NCI-H82 treated with DMSO at 0.1 percent for 48 hours (cell line): ENCODE measurements at regions not wholly inside any gene's neighbourhood (a gene's known extent, or its start where the extent isn't known, plus 50 kb on each side); places are given as distances from the start of the nearest gene placed in this dataset.

ENCODE experiments used
- DNase-seq: peaks from one replicate; lab custom pipeline; 2025; ENCODE audit not compliant: unreplicated experiment; lab: John Stamatoyannopoulos, UW

- no peak for DNase-seq
Measured at GRCh38 chr15:45941367-45941766, 306.5 kb downstream of the SQOR start.

DNA sequence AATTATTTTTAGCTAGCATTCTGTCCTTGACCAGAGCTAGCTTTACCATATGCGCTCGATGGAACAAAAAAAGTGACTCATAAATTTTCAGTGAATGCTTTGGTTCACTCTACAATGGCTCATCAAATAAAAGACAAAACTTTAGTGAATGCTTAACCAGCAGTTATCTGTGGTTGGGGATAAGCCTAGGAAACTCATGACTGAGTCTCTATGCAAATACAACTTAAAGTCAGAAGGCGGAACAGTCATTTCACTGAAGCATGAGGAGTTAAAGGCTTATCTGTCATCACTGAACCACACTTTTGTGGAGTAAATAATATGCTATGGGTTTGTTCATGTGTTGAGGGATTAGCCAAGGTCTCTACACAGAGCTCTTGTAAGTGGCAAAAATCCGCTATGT, 308.4 kb downstream of the SQOR start:
- DNase-seq: no peak

DNA sequence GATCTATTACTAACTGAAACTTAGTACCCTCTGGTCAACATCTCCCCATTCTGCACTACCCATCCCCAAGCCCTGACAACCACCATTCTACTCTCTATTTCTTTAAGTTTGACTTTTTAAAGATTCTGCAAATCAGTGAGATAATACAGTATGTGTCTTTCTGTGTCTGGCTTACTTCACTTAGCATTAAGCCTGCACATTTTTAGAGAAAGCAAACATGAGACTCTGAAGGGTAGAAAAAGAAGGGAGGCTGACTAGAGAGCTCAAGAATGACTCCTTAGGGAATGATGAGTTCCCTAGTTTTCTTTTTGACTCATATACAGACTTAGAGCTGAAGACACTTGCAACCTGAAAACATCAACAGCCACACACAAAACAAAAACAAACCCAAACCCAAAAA, 311.3 kb downstream of the SQOR start:
- no peak for DNase-seq

DNA sequence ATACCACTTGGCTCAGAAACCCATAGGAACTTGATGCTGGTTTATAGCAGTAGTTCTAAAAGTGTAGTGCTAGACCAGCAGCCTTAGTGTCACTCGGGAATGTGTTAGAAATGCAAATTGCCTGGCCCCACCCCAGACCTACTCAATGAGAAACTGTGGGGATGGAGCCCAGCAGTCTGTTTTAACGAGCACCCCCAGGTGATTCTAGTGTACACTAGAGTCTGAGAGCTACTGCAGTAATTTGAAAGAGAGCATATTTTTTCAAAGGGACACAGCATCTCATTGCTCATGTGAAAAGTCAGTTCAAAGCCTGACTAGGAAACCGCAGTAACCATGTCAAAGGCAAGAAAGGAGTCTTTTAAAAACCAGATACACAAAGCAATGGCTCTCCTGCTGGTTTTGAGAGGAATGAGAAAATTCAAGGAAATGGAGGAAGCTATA, 313.4 kb downstream of the SQOR start:
- DNase-seq: no peak

DNA sequence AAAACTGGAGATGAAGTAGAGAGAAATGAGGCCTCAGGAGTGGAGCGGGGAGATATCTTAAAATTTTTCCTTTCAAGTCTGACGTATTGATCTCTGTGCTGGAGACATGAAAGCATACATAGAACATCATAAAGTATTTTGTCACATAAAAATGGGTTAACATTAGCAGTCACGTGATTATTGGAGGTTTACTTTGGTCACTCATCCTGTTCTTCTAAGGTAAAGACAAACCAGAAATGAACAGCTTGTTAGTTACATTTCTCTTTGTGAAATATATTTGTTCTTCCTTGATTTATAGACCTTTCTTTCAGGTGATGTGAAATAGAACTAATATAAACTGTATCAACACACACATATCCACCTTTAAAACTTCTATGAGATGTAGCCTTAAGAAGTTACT, 324.1 kb downstream of the SQOR start:
- DNase-seq: no peak

GRCh38 chr15:45962733-45963132, 327.9 kb downstream of the SQOR start:
- no peak for DNase-seq

GRCh38 chr15:45970542-45970941, 335.7 kb downstream of the SQOR start:
- DNase-seq: no peak

DNA sequence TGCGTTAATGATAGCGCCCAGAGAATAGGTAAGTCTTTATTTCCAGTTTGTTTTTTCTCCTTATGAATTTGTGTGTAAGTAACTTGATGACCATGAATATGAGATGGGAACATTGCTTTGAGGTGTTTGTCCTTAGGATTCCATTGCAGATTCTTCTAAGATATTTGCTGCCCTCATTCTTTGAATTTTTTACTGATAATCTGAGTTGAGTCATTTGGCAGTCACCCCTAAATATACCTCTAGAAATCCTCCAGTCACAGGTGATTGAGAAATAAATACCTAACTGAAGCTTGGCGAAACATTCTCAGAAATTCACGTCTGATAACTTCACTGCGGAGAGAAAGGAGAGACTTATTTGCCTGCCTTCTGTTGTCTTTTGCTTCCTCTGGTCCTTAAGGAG, 345.5 kb downstream of the SQOR start:
- no peak for DNase-seq

GRCh38 chr15:45981625-45982024, 346.8 kb downstream of the SQOR start:
- no peak for DNase-seq

DNA sequence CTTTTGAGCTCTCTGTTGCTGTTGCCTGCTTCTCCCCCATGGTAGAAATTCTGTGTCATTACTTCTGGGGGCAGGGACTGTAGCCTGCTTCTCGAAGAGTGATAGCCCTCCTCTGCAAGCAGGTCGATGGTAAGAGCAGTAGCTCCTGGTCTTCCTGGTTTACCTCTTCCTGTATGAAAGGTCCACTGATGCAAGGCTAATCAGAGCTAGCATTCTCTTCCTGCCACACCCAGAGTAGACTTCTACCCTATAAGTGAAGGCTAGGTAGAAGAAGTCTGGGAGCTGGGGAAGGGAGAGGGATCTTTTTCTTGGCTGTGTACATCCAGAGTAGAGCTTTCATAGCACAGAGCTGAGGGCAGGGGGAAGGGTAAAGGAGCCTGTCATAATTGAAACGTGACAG, 357.0 kb downstream of the SQOR start:
- DNase-seq: no peak

DNA sequence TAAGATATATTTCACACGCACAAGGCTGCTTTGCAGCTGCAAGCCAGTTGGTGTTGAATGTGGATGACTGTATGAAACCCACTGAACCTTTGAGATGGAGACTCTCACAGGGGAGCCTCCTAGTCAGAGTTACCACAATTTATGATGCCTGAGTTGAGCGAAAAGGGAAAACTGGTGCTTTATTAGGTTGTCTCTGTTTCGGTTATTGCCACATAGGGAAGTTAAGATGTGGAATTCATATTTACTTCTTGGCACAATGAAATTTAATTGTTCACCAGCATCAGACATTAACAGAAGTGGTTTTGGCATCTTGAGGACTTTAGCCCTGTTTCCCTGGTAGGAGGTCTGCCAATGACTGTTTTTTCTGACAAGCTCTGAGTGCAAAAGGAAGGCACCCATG, 358.2 kb downstream of the SQOR start:
- no peak for DNase-seq

GRCh38 chr15:45993508-45993907, 358.7 kb downstream of the SQOR start:
- DNase-seq: no peak

GRCh38 chr15:45995800-45996199, 361.0 kb downstream of the SQOR start:
- DNase-seq: no peak

DNA sequence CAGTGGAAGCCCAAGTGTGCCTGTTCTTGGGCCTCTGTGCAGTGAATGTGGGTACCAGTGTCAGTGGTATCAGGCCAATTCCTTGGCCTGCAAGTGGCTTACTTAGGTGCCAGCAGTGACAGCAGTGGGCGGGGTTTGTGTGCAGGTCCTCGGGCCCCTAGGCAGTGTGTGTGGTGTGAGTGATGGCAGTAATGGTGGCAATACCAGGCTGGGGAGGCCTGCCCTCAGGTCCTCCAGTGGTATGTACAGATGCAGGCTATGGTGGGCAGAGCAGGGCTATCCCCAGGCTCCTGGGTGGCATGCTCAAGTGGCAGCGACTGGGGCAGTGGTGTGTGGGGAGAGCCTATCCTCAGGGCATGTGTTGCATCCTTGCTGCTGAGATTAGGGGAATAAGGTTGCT, 379.7 kb downstream of the SQOR start:
- no peak for DNase-seq

DNA sequence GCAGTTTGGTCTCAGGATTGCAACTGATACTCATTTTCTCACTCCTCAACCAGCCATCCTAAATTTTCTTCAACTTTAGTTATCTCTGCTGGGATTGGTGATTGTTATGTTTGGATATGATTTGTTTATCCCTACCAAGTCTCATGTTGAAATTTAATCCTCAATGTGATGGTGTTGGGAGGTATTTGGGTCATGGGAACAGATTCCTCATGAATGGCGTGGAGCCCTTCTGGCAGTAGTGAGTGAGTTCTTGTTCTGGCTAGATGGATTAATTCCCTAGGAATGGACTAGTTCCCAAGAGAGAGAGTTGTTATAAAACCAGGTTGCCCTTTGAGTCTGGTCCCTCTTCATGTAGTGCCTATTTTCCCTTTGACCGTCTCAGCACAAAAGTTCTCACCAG, 399.9 kb downstream of the SQOR start:
- DNase-seq: no peak

- no peak for DNase-seq
Measured at GRCh38 chr15:46039703-46040102, 404.9 kb downstream of the SQOR start.

DNA sequence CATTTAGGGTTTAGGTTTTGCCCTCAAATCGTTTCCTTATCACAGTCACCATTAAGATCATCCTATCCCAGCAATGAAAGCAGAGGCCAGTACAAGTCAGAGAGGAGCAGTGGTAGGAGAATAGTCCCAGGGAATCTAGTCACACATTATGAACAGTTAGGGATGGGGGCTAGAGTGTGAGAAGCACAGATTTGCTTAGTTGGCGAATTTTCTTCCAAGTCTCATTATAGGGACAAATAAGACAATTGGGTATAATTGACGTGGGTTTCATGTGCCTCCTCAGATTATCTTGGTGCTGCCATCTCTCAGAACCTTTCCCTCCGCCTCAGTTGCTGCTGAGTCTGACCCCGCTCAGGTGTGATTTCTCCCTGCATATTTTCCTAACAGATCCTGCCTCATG, 407.1 kb downstream of the SQOR start:
- no peak for DNase-seq

DNA sequence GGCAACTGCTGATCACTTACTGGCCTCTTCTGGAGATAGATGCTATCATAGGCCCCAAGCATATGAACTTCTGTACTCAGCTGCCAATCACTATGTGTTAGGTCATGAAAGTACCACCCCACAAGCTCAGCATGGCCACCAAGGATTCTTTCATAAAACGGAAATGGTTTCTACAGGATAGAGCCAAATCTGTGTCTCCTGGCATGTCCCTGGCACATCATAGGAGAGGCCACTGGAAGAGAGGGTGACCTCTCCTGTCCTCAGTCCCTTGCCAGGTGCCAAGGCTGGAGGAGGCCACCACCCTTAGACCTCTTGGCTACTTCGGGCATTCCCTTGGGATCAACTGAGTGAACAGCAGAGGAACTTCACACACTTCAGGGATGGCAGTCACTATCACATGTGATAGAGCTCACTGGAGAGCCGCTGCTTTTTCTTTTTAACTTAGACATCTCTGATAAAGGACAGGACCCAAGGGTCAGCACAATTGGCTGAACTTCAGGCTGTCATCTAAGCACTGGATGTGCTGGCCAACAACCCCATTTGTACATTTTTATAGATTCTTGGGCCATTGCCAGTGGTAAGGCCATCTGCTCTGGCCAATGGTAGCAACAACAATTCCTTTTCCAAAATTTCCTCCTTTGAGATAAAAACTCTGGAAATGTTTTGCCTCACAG, 425.2 kb downstream of the SQOR start:
- DNase-seq: no peak

DNA sequence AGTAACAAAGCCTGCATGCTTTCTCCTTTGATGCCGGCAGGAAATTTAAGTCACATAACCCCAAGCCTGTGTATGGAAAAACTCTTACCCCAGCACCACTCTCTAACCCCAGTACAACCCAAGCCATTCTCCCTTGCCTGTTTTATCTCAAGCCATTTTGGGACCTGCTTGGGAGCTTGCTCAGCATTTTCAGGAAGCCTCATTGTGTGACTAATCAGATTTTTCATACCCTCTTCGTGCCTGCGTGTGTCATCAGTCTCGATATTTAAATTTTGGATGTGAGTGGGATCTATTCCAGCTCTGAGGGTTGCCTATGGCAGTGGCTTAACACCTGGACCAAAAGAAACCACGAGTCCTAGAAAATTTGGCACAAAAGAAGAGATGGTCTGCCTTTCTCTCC, 426.2 kb downstream of the SQOR start:
- DNase-seq: no peak

DNA sequence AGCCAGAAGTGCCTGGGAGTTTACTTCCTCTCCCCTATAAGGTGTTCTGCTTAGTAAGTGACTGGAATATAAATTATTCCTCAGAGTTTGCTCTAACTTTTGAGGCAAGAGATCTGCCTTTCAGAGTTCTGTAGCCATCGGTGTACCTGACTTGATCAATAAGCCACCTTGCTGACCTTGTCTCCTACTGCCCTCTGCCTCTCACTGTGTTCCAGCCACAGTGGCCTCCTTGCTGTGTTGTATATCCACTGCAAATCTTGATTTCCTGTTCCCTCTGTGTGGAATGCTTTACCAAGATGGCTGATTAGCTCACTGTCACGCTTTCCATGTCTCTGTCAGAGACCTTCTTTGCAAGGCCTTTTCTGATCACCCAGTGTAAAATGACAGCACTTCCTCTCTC, 442.4 kb downstream of the SQOR start:
- no peak for DNase-seq

DNA sequence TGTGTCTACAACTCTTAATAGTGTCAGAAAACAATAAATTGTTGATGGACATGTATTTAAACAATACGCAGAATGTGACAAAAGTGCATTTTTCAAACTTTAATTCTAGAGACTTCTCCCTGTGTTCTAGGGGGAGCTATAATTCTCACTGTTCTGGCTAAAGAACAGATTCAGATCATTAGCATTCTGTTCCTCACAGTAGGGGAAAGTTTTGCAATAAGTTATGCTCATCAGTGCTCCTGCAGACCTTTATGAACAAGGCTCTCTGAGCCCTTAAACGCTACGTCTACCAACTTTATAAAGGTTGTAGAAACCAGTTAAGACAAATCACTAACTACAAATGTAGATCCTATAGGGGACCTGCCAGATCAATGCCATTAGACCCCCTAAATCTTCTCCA, 444.2 kb downstream of the SQOR start:
- DNase-seq: no peak

DNA sequence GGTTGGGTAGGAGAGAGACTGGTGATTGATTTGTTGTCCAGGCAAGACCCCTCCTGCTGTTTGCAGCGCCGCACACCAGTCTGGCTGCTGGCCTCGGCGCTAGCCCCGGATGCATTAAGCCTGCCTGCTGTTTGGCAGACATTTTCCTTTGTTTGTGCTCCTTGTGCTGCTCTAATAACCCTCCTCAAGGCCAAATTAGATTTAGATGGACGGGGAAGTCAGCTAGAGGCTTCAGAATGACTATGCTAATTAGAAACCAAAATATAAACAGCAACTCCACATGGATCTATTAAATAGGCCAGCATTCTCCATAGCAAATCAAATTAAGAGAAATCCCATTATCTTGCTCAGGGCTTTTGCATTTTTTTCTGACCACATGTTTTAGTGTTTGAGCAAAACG, 445.2 kb downstream of the SQOR start:
- peak; percentile 97 for DNase-seq
